ENCODE measurements at regions not wholly inside any gene's neighbourhood (a gene's known extent, or its start where the extent isn't known, plus 50 kb on each side); places are given as distances from the start of the nearest gene placed in this dataset.

- DNase-seq (ENCODE audit: low spot score) = no peak
These were observed 54.6 kb upstream of the EOLA2 start for GRCh38 chrX:149992918-149993317.

GRCh38 chrX:149993989-149994388 is 55.7 kb upstream of the EOLA2 start:
- DNase-seq (ENCODE audit: low spot score) = no peak

GRCh38 chrX:149996515-149996914 is 58.2 kb upstream of the EOLA2 start:
- no peak for DNase-seq (ENCODE audit: low spot score)

- no peak for DNase-seq (ENCODE audit: low spot score)
These were observed 66.7 kb upstream of the EOLA2 start for GRCh38 chrX:150005027-150005426.

GRCh38 chrX:150007356-150007755 is 69.1 kb upstream of the EOLA2 start:
- no peak for DNase-seq (ENCODE audit: low spot score)

GRCh38 chrX:150012647-150013381 is 74.5 kb upstream of the EOLA2 start:
- no peak for DNase-seq (ENCODE audit: low spot score)

GRCh38 chrX:150014525-150014924 is 76.2 kb upstream of the EOLA2 start:
- DNase-seq (ENCODE audit: low spot score) = no peak

- DNase-seq (ENCODE audit: low spot score) = no peak
These were observed 79.6 kb upstream of the EOLA2 start for GRCh38 chrX:150017868-150018267.

- DNase-seq (ENCODE audit: low spot score) = no peak
These were observed 80.7 kb upstream of the EOLA2 start for GRCh38 chrX:150018931-150019361.

GRCh38 chrX:150028692-150029091 is 90.4 kb upstream of the EOLA2 start:
- no peak for DNase-seq (ENCODE audit: low spot score)

- DNase-seq (ENCODE audit: low spot score) = no peak
These were observed 94.5 kb upstream of the EOLA2 start for GRCh38 chrX:150032742-150033141.

GRCh38 chrX:150034788-150035187 is 96.5 kb upstream of the EOLA2 start:
- DNase-seq (ENCODE audit: low spot score) = no peak

- no peak for DNase-seq (ENCODE audit: low spot score)
These were observed 97.2 kb upstream of the EOLA2 start for GRCh38 chrX:150035531-150035930.

- DNase-seq (ENCODE audit: low spot score) = no peak
These were observed 97.9 kb upstream of the EOLA2 start for GRCh38 chrX:150036181-150036580.

- DNase-seq (ENCODE audit: low spot score) = no peak
These were observed 98.3 kb upstream of the EOLA2 start for GRCh38 chrX:150036641-150037040.

- no peak for DNase-seq (ENCODE audit: low spot score)
These were observed 98.8 kb upstream of the EOLA2 start for GRCh38 chrX:150037041-150037440.

GRCh38 chrX:150038315-150038714 is 100.0 kb upstream of the EOLA2 start:
- DNase-seq (ENCODE audit: low spot score) = no peak

- DNase-seq (ENCODE audit: low spot score) = no peak
These were observed 100.8 kb upstream of the EOLA2 start for GRCh38 chrX:150038986-150039599.

- DNase-seq (ENCODE audit: low spot score) = no peak
These were observed 102.9 kb upstream of the EOLA2 start for GRCh38 chrX:150041208-150041607.

- DNase-seq (ENCODE audit: low spot score) = no peak
These were observed 106.3 kb upstream of the EOLA2 start for GRCh38 chrX:150044556-150044955.

- no peak for DNase-seq (ENCODE audit: low spot score)
These were observed 109.5 kb upstream of the EOLA2 start for GRCh38 chrX:150047818-150048217.

- no peak for DNase-seq (ENCODE audit: low spot score)
These were observed 111.4 kb upstream of the EOLA2 start for GRCh38 chrX:150049647-150050046.

GRCh38 chrX:150050387-150050786 is 112.1 kb upstream of the EOLA2 start:
- DNase-seq (ENCODE audit: low spot score) = no peak

GRCh38 chrX:150051096-150051495 is 112.8 kb upstream of the EOLA2 start:
- no peak for DNase-seq (ENCODE audit: low spot score)

Data from CD4-positive, alpha-beta T cell treated with Interleukin-15 for 4 hours (primary cell).